KMS-11 (cell line): ENCODE measurements at regions not wholly inside any gene's neighbourhood (a gene's known extent, or its start where the extent isn't known, plus 50 kb on each side); places are given as distances from the start of the nearest gene placed in this dataset.

Experiments used
- H2AFZ ChIP-seq: fragments of 200-600 bp; sonication (generic); 2 replicates; pipeline ENCODE4 v1.6.1; 2016; ENCODE audit warnings: antibody characterized with exemption, mixed run types, low read depth
- H3K27ac ChIP-seq: fragments of 200-600 bp; sonication (generic); 2 replicates; pipeline ENCODE4 v1.6.1; 2016; ENCODE audit warnings: mild to moderate bottlenecking, mixed run types
- H3K27me3 ChIP-seq: fragments of 200-600 bp; sonication (generic); 2 replicates; pipeline ENCODE4 v1.6.1; 2017; ENCODE audit warnings: mild to moderate bottlenecking, low read depth, mixed run types, moderate library complexity; ENCODE audit not compliant: insufficient read depth
- H3K36me3 ChIP-seq: fragments of 200-600 bp; sonication (generic); 2 replicates; pipeline ENCODE4 v1.6.1; 2017; ENCODE audit warnings: mild to moderate bottlenecking, mixed run types; ENCODE audit not compliant: insufficient read depth
- H3K4me1 ChIP-seq: fragments of 200-600 bp; sonication (generic); 2 replicates; pipeline ENCODE4 v1.6.1; 2016; ENCODE audit warnings: mild to moderate bottlenecking, low read depth, mixed run types; ENCODE audit not compliant: poor library complexity, severe bottlenecking
- H3K4me2 ChIP-seq: fragments of 200-600 bp; sonication (generic); 2 replicates; pipeline ENCODE4 v1.7.0; 2016; ENCODE audit warnings: mild to moderate bottlenecking, mixed run types
- H3K4me3 ChIP-seq: fragments of 200-600 bp; sonication (generic); IDR thresholded peaks from 2 replicates; pipeline ENCODE4 v1.6.1; 2017; ENCODE audit warnings: low read depth, low read length, mixed read lengths; ENCODE audit not compliant: insufficient read depth
- H3K79me2 ChIP-seq: fragments of 200-600 bp; sonication (generic); 2 replicates; pipeline ENCODE4 v1.6.1; 2016; ENCODE audit warnings: low read depth, mixed run types; ENCODE audit not compliant: insufficient read depth
- H3K9ac ChIP-seq: fragments of 200-600 bp; sonication (generic); 2 replicates; pipeline ENCODE4 v1.6.1; 2016; ENCODE audit warnings: mild to moderate bottlenecking, mixed run types
- H4K20me1 ChIP-seq: fragments of 200-600 bp; sonication (generic); 2 replicates; pipeline ENCODE4 v1.6.1; 2016; ENCODE audit warnings: mild to moderate bottlenecking, mixed run types; ENCODE audit not compliant: insufficient read depth
- TF ChIP-seq, protein P1 (sequence below): fragments of 200-600 bp; sonication (generic); conservative IDR thresholded peaks from 2 replicates; pipeline ENCODE4 v1.6.1; 2017; ENCODE audit warnings: low read depth, mild to moderate bottlenecking, antibody characterized with exemption, low read length, moderate library complexity, mixed read lengths

DNA sequence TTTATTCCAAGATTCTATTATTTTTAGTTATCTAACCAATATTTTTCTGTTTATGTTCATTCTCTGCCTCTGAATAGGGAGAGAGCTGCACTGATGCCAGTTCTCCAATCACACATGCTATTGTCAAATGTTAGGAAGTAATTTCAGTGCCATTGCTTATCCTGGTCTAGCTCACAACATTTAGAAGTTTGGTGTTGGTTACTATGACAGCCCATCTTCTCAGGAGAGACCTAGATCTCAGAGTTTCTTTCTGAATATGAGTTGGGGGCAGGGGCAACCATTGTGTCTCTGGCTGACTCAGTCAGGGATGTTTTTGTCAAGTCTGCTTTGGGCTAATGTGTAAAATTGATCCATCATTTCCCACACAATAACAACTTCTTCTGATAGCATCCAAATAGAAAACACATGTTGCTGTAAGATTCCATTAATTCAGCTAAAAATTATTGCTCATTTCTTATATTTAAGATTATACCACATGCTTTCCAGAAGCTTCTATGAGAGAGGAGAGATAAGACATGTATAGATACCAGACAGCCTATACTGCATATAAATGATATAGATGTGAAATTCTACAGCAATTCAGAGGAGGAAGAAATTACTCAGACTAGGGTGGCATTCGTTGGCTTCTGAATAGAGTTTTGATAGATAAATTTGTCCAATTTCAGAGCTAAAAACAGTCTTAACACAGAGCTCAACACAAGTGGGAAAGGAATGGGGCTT is 64.8 kb downstream of the DACT1 start:
- Histone ChIP-seq H3K4me3 (no peak overlapping the region), H3K27ac (no peak overlapping the region), H3K4me2 (no peak overlapping the region), H2AFZ (no peak overlapping the region), H3K9ac (no peak overlapping the region), H3K27me3 (no peaks in the 10 kb centered on the region), H3K79me2 (no peaks in the 10 kb centered on the region), H3K4me1 (no peaks in the 10 kb centered on the region), H3K36me3 (no peaks in the 10 kb centered on the region), H4K20me1 (no peaks in the 10 kb centered on the region)
- TF ChIP-seq, protein P1, sequence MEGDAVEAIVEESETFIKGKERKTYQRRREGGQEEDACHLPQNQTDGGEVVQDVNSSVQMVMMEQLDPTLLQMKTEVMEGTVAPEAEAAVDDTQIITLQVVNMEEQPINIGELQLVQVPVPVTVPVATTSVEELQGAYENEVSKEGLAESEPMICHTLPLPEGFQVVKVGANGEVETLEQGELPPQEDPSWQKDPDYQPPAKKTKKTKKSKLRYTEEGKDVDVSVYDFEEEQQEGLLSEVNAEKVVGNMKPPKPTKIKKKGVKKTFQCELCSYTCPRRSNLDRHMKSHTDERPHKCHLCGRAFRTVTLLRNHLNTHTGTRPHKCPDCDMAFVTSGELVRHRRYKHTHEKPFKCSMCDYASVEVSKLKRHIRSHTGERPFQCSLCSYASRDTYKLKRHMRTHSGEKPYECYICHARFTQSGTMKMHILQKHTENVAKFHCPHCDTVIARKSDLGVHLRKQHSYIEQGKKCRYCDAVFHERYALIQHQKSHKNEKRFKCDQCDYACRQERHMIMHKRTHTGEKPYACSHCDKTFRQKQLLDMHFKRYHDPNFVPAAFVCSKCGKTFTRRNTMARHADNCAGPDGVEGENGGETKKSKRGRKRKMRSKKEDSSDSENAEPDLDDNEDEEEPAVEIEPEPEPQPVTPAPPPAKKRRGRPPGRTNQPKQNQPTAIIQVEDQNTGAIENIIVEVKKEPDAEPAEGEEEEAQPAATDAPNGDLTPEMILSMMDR = no peak

- Histone ChIP-seq H3K4me2 (no peak overlapping the region), H3K27me3 (no peaks in the 10 kb centered on the region), H2AFZ (no peak overlapping the region), H4K20me1 (no peaks in the 10 kb centered on the region), H3K9ac (no peak overlapping the region), H3K4me3 (no peak overlapping the region), H3K36me3 (no peaks in the 10 kb centered on the region), H3K27ac (no peak overlapping the region), H3K4me1 (no peaks in the 10 kb centered on the region), H3K79me2 (no peaks in the 10 kb centered on the region)
- TF ChIP-seq, protein P1 = no peak
Observed at GRCh38 chr14:58703161-58703506, 65.4 kb downstream of the DACT1 start.

DNA sequence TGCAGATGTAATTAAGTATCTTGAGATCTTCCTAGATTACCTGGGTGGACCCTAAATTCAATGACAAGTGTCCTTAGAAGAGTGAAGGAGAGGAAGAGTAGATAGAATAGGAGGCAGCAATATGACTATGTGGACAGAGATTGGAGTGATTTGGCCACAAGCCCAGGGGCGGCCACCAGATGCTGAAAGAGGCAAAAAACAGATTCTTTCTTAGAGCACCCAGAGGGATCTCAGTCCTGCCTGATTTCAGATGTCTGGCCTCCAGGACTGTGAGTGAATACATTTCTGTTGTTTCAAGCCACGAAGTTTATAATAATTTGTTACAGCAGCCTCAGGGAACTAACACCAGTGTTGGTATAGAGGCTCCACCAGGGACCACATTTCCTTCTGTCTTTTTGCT is 67.3 kb downstream of the DACT1 start:
- Histone ChIP-seq H3K9ac (no peak overlapping the region), H3K36me3 (no peaks in the 10 kb centered on the region), H4K20me1 (no peaks in the 10 kb centered on the region), H3K4me1 (no peaks in the 10 kb centered on the region), H3K79me2 (no peaks in the 10 kb centered on the region), H3K4me2 (no peak overlapping the region), H2AFZ (no peak overlapping the region), H3K4me3 (no peak overlapping the region), H3K27me3 (no peaks in the 10 kb centered on the region), H3K27ac (no peak overlapping the region)
- TF ChIP-seq, protein P1 = no peak

GRCh38 chr14:58707949-58708348 is 70.2 kb downstream of the DACT1 start:
- Histone ChIP-seq H3K4me2 (no peak overlapping the region), H3K27me3 (no peaks in the 10 kb centered on the region), H3K36me3 (no peaks in the 10 kb centered on the region), H3K27ac (no peak overlapping the region), H3K4me1 (no peaks in the 10 kb centered on the region), H4K20me1 (no peaks in the 10 kb centered on the region), H3K4me3 (no peak overlapping the region), H3K9ac (no peak overlapping the region), H2AFZ (no peak overlapping the region), H3K79me2 (no peaks in the 10 kb centered on the region)
- TF ChIP-seq, protein P1 = no peak
